IMR-90 (cell line): ENCODE measurements at regions not wholly inside any gene's neighbourhood (a gene's known extent, or its start where the extent isn't known, plus 50 kb on each side); places are given as distances from the start of the nearest gene placed in this dataset.

Experiments used
- ATAC-seq: fragments of 200-7000 bp; cut with Tn5 transposase; 2 replicates; pipeline ENCODE4 v1.9.1; 2020; ENCODE audit warnings: low read depth, mild to moderate bottlenecking, moderate library complexity
- BruUV-seq: library from RNA; stranded (reverse); fragments of 400-500 nt; replicated peaks from 2 replicates; lab custom pipeline; 2021; lab: Mats Ljungman, UMichigan
- CTCF ChIA-PET: fragments of 300-600 bp; formaldehyde crosslinking; extraction: SDS; loops from one replicate; lab custom pipeline; 2021; ENCODE audit warnings: antibody characterized with exemption; lab: Yijun Ruan, JAX
- POLR2A ChIA-PET: fragments of 300-600 bp; sonication (Branson Sonifier 250); formaldehyde crosslinking; loops from one replicate; lab custom pipeline; 2022; ENCODE audit warnings: antibody characterized with exemption; ENCODE audit not compliant: unreplicated experiment; lab: Charles Lee
- DNase-seq: peaks from one replicate; pipeline ENCODE4 v3.0.0; 2013
- H2AFZ ChIP-seq: replicated peaks from 2 replicates; pipeline ENCODE3; 2013; ENCODE audit warnings: low read length, mild to moderate bottlenecking; ENCODE audit not compliant: poor library complexity
- H2AK5ac ChIP-seq: 2 replicates; pipeline ENCODE4 v1.6.1; 2013; ENCODE audit warnings: low read depth, low read length, inconsistent platforms
- H2AK9ac ChIP-seq: replicated peaks from 2 replicates; pipeline ENCODE3; 2013; ENCODE audit warnings: mild to moderate bottlenecking, low read depth, low read length, moderate library complexity; ENCODE audit not compliant: poor library complexity
- H2BK120ac ChIP-seq: 2 replicates; pipeline ENCODE4 v1.6.1; 2013; ENCODE audit warnings: low read depth, low read length, inconsistent platforms
- H2BK15ac ChIP-seq: 3 replicates; pipeline ENCODE4 v1.6.1; 2013; ENCODE audit warnings: low read depth, low read length, inconsistent platforms
- H2BK20ac ChIP-seq: 2 replicates; pipeline ENCODE4 v1.6.1; 2013; ENCODE audit warnings: low read depth, mild to moderate bottlenecking, inconsistent platforms, low read length, moderate library complexity
- H2BK5ac ChIP-seq: 2 replicates; pipeline ENCODE4 v1.6.1; 2013; ENCODE audit warnings: mild to moderate bottlenecking, low read depth, low read length, inconsistent platforms; ENCODE audit not compliant: poor library complexity, severe bottlenecking
- H3K14ac ChIP-seq: replicated peaks from 2 replicates; pipeline ENCODE4 v1.6.1; 2013; ENCODE audit warnings: low read depth, low read length, inconsistent platforms
- H3K18ac ChIP-seq: 2 replicates; pipeline ENCODE4 v1.6.1; 2013; ENCODE audit warnings: low read depth, low read length, control low read depth
- H3K23ac ChIP-seq: 2 replicates; pipeline ENCODE4 v1.6.1; 2013; ENCODE audit warnings: low read depth, low read length, inconsistent platforms
- H3K27ac ChIP-seq: 2 replicates; pipeline ENCODE4 v1.5.1; 2013; ENCODE audit warnings: mild to moderate bottlenecking, control low read depth, low read length; ENCODE audit not compliant: insufficient read depth
- H3K27me3 ChIP-seq: 2 replicates; pipeline ENCODE4 v1.6.1; 2013; ENCODE audit warnings: low read length; ENCODE audit not compliant: control insufficient read depth, insufficient read depth
- H3K36me3 ChIP-seq: 2 replicates; pipeline ENCODE4 v1.6.1; 2013; ENCODE audit warnings: low read length, mixed read lengths; ENCODE audit not compliant: control insufficient read depth, insufficient read depth
- H3K4ac ChIP-seq: 2 replicates; pipeline ENCODE4 v1.6.1; 2013; ENCODE audit warnings: low read depth, low read length, inconsistent platforms
- H3K4me1 ChIP-seq: 2 replicates; pipeline ENCODE4 v1.6.1; 2013; ENCODE audit warnings: low read length, mixed read lengths; ENCODE audit not compliant: control insufficient read depth, insufficient read depth
- H3K4me2 ChIP-seq: 2 replicates; pipeline ENCODE4 v1.6.1; 2013; ENCODE audit warnings: low read depth, mild to moderate bottlenecking, control low read depth, low read length, moderate library complexity
- H3K4me3 ChIP-seq: 2 replicates; pipeline ENCODE4 v1.5.1; 2013; ENCODE audit warnings: low read depth, mild to moderate bottlenecking, control low read depth, low read length, moderate library complexity; ENCODE audit not compliant: insufficient read depth
- H3K56ac ChIP-seq: 2 replicates; pipeline ENCODE4 v1.6.1; 2013; ENCODE audit warnings: low read length, inconsistent platforms; ENCODE audit not compliant: insufficient read depth; ENCODE audit errors: extremely low read depth
- H3K79me1 ChIP-seq, 2 experiments: 2 replicates each; pipeline ENCODE4 v1.6.1; 2013; ENCODE audit warnings: low read length in 2 of 2, inconsistent platforms in 1 of 2, low read depth in 1 of 2
- H3K9ac ChIP-seq: 2 replicates; pipeline ENCODE4 v1.6.1; 2013; ENCODE audit warnings: low read depth, low read length, control low read depth
- H3K9me1 ChIP-seq: 2 replicates; pipeline ENCODE4 v1.6.1; 2013; ENCODE audit warnings: low read length, inconsistent platforms; ENCODE audit not compliant: insufficient read depth
- H3K9me3 ChIP-seq: 2 replicates; pipeline ENCODE4 v1.6.1; 2013; ENCODE audit warnings: low read length; ENCODE audit not compliant: control insufficient read depth, insufficient read depth
- H4K20me1 ChIP-seq: 2 replicates; pipeline ENCODE4 v1.6.1; 2013; ENCODE audit warnings: low read length, inconsistent platforms; ENCODE audit not compliant: insufficient read depth
- H4K5ac ChIP-seq: 2 replicates; pipeline ENCODE4 v1.6.1; 2013; ENCODE audit warnings: mild to moderate bottlenecking, low read depth, low read length, control low read depth
- H4K8ac ChIP-seq, 2 experiments: 2 replicates each; pipeline ENCODE4 v1.6.1; 2013; ENCODE audit warnings: low read depth in 2 of 2, low read length in 2 of 2, control low read depth in 1 of 2, inconsistent platforms in 1 of 2
- H4K91ac ChIP-seq: 2 replicates; pipeline ENCODE4 v1.6.1; 2013; ENCODE audit warnings: low read depth, low read length, inconsistent platforms; ENCODE audit not compliant: insufficient read depth
- CEBPB ChIP-seq: IDR thresholded peaks from 2 replicates; pipeline ENCODE4 v1.6.1; 2012; ENCODE audit warnings: low read depth, low read length, improper control_type of control experiment
- MAFK ChIP-seq: IDR thresholded peaks from 2 replicates; pipeline ENCODE4 v1.6.1; 2012; ENCODE audit warnings: low read depth, low read length, improper control_type of control experiment
- MAZ ChIP-seq: IDR thresholded peaks from 2 replicates; pipeline ENCODE4 v1.6.1; 2012; ENCODE audit warnings: low read depth, mild to moderate bottlenecking, low read length, improper control_type of control experiment, moderate library complexity, borderline replicate concordance
- POLR2A ChIP-seq: IDR thresholded peaks from 2 replicates; pipeline ENCODE4 v1.6.1; 2012; ENCODE audit warnings: mild to moderate bottlenecking, low read depth, low read length
- RAD21 ChIP-seq: IDR thresholded peaks from 2 replicates; pipeline ENCODE4 v1.6.1; 2012; ENCODE audit warnings: low read length, improper control_type of control experiment
- RFX5 ChIP-seq: IDR thresholded peaks from 2 replicates; pipeline ENCODE4 v1.8.0; 2012; ENCODE audit warnings: low read depth, mild to moderate bottlenecking, low read length, moderate library complexity
- SMC3 ChIP-seq: fragments of 150-350 bp; IDR thresholded peaks from 2 replicates; pipeline ENCODE4 v1.6.1; 2016; ENCODE audit warnings: low read depth, mild to moderate bottlenecking, antibody characterized with exemption, low read length, moderate library complexity
- WGBS, 2 experiments: methylation state at CpG; one replicate each; pipeline versions ENCODE4 v1.1.5 to v1.1.7; 2013; ENCODE audit warnings: missing lambda C conversion rate in 2 of 2; ENCODE audit not compliant: insufficient read length in 1 of 2; ENCODE audit errors: extremely low coverage in 2 of 2; 5-methylcytosine and 5-hydroxymethylcytosine counted together
- dilution Hi-C: fragments of 300-500 bp; cut with HindIII; formaldehyde crosslinking; loops from one replicate; pipeline ENCODE4 v1.14.3; 2018; ENCODE audit warnings: low sequenced_read_pairs; ENCODE audit not compliant: unreplicated experiment
- in situ Hi-C: fragments of 300-500 bp; cut with MboI; formaldehyde crosslinking; loops from 3 replicates; pipeline ENCODE4 v1.14.3; 2019; ENCODE audit warnings: low sequenced_read_pairs, inconsistent platforms, mixed read lengths
- intact Hi-C: fragments of 100-400 bp; cut with micrococcal nuclease; formaldehyde crosslinking; loops from 2 replicates; pipeline ENCODE4 v1.10.0; 2022

- Histone ChIP-seq H3K4ac (no peak overlapping the region), H4K20me1 (no peaks in the 10 kb centered on the region), H4K5ac (no peak overlapping the region), H3K9me1 (no peaks in the 10 kb centered on the region), H3K14ac (no peak overlapping the region), H2BK20ac (no peak overlapping the region), H3K36me3 (no peaks in the 10 kb centered on the region), H2AFZ (no peak overlapping the region), H3K9me3 (no peaks in the 10 kb centered on the region; the same call in 1 of the 2 replicates), H3K56ac (no peak overlapping the region), H3K79me1 (no peaks in the 10 kb centered on the region), H3K9ac (no peak overlapping the region), H4K91ac (no peak overlapping the region), H2BK15ac (no peak overlapping the region), H3K27ac (no peak overlapping the region), H3K4me2 (no peak overlapping the region), H2BK5ac (no peak overlapping the region), H3K23ac (no peak overlapping the region), H2BK120ac (no peak overlapping the region), H3K18ac (no peak overlapping the region), H3K4me1 (no peaks in the 10 kb centered on the region), H2AK5ac (no peak overlapping the region), H3K4me3 (no peak overlapping the region), H3K27me3 (peaks cover 13% of the 10 kb centered on the region), H4K8ac (no peak overlapping the region), H2AK9ac (no peak overlapping the region)
- no peak for TF ChIP-seq RFX5
- no peak for TF ChIP-seq CEBPB
- TF ChIP-seq SMC3, result no peak
- TF ChIP-seq MAFK, result no peak
- no peak for TF ChIP-seq MAZ
- no peak for TF ChIP-seq POLR2A
- no peak for TF ChIP-seq RAD21
- dilution Hi-C loops, result no loop called here
- no TSS peak for BruUV-seq
- in situ Hi-C loops, result no loop called here
- CTCF ChIA-PET, result interaction anchor here (0.6 to 1.1 kb wide), 2 partner anchors 196 to 591 kb away, joined by 3 to 5 read pairs; no protein-coding TSS in a partner anchor
- POLR2A ChIA-PET, result no interaction called here
- DNase-seq (no peak), ATAC-seq (no peak)
- WGBS, 2 experiments, result no CpG with 5 or more reads among the region's 2 CpGs
- intact Hi-C loops, result no loop called here
Measured at GRCh38 chr2:217530392-217531090, 472.3 kb downstream of the TNS1 start.
